HG03565 (cell line): ENCODE measurements at regions not wholly inside any gene's neighbourhood (a gene's known extent, or its start where the extent isn't known, plus 50 kb on each side); places are given as distances from the start of the nearest gene placed in this dataset.

Experiments used
- ATAC-seq: cut with Tn5 transposase; IDR thresholded peaks from one replicate; pipeline ENCODE4 v1.9.1; 2021; ENCODE audit warnings: mild to moderate bottlenecking, moderate library complexity; ENCODE audit not compliant: unreplicated experiment

DNA sequence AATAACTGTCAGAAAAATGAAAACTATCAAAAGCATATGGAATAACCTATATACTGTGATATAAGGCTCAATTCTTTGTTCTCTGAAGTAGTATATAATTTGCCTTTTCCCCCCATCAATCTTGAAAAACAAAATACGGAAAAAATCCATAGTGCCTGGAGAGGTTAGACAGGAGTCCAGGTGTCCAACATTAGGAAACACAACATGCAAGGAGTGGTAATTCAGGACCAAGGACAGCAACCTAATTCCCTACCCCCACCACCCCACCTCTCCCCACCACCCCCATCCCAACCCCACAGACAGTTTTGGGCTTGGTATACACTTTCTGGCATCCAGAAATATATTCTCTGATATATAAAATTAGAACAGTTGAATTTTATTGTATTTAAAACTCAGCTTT is 55.1 kb upstream of the SLC25A26 start:
- ATAC-seq = no peak

DNA sequence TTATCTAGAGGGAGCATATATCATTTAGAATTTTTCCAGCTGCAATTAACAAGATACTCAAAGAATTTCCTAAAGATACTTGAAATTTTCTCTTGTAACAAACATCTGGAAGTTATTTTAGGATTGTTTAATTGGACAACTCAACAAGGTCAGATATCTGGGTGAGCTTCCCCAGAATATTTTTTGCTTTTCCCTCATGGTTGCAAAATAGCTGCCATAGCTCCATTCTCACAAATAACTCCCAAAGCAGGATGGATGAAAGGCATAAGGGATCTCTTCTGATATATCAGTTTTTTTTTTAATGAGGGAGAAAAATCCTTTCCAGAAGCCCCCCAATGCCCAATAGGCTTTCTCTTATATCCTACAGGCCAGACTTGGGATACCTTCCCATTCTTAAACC is 56.6 kb upstream of the SLC25A26 start:
- no peak for ATAC-seq

DNA sequence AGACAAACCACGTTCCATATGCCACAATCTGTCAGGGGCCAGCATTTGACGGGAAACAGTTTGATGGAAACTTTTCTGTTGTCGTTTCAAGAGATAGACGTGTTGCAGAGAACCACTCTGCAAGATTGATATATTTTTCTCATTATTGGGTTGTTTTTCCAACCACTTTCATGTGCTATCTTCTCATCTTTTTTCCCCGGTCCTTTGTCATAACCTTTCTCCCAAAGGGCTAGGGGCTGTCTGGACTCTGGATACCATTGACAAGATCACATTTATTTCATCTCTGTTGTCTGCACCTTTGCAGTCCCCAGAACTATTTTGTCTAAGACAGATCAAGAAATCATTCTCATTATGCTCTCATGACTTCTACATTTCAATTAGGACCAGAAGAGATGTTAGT is 57.6 kb upstream of the SLC25A26 start:
- no peak for ATAC-seq

DNA sequence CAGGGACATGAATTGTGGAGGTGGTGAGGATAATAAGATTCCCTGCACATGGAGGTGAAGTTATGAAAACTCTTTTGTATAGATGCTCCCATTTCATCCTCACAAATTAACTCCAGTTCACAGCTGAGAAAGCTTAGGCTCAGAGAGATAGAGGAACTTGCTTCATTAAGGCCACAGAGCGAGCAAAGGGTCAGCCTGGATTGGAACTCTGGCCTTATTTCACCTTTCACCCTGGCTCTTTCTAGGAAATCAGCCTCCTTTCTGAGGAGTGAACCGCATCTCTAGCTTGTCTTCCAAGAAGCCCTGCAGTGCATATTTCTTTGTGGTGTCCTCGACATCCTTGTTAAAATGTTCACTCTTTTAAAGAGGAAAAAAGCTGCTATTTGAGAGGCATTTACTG is 58.0 kb upstream of the SLC25A26 start:
- ATAC-seq = no peak

DNA sequence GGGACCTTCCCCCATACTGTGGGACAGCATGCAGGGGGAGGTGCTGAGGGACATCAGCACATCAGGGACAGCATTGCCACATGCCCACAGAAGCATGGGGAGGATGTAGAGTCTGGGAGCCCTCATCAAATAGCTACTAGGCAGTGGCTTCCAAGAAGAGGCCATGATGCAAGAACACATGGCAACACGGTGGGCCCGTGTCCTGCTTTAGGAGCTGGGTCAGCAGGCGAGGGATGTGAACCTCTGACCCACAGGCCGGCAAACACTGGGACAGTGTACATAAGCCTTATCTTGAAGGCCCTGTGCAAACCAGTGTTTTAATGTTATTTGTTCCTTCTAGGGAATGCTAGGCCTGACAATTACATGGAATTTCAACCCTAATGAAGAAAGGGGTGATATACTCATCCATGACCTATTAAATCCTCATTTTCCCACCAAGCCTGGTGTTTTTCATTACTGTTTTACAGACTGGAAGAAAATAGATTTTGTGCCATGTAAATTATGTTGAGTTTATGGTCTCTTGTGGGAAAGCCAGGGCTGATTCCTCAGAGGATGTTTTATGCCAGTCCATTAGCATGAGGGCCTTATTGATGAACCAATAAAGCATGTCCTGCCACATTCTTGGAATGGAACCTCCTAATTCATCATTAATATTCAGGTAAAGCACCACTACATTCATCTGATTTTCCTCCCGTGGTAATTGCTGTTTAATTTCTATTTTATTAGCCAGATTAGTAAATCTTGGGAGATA is 61.7 kb upstream of the SLC25A26 start:
- no peak for ATAC-seq

DNA sequence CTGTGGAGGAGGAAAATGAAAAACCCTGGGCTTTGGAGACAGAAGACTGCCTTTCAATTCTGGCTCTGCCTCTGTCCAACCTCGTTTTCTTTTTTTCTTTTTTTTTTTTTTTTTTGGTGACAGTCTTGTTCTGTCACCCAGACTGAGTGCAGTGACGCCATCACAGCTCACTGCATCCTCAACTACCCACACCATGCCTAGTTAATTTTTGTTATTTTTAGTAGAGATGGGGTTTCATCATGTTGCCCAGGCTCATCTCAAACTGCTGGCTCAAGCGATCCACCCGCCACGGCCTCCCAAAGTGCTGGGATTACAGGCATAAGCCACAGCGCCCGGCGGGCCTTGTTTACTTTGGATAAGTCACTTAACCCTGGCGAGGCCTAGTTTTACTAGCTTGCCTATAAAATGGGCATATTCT is 66.3 kb upstream of the SLC25A26 start:
- no peak for ATAC-seq

DNA sequence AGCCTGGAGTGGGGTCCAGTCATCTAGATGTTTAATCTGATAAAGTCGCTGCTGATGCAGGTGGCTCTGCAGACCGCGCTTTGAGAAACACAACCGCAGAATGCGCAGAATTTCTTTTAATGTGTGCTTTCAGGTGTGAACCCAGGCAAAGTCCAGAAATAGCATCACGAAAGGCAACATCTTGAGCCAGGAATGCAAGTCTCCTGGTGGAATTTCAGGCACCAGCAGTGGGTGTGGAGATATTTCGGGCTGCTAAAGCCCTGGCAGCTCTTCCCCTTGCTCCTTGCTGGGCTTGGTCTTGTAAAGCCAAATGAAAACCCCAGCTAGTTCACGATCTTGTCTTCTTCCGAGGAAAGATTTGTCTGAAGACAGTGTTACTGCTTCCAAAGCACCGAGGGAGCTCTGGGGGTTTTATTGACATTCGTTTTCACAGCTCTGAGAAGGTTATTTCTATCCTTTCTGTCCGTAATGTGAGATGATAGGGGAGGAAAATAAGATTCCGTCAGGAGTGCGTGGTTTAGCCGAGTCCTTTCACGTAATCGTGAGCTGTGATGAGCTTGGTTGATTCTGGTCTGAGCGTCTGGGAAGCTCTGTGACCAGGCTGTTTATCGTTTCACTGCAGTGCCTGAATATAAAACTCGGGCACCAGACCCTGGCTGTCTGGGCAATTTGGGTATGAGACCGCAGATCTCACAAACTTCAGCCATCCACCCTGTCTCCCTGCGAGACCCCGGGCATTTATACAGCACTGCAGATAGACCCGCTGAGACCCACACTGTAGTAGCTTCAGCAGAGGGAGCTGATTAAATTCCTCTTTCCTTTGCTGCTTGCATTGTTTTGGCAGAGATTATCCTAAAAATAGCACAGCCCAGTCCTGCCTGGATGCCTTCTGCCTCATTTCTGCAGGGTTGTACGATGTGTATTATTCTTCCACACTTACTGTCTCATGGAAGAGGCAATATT is 67.0 kb upstream of the SLC25A26 start:
- no peak for ATAC-seq

DNA sequence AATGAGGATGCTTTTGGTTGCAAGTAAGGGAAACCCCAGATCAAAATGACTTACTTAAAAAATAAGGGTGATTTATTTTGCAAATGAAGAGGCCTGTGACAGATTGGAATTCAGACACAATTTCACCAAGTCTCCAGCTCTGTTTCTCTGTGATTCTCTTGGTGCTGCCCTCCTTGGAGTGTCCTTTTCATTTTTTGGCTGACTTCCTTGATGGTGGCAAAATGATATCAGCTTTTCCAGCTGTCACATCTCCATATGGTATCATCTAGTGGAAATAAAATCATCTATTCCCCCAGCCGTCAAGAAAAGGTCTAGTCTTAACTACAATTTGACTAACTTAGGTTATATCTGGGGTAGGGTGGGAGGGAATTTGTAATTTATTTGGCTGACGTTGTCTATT is 68.5 kb upstream of the SLC25A26 start:
- no peak for ATAC-seq

DNA sequence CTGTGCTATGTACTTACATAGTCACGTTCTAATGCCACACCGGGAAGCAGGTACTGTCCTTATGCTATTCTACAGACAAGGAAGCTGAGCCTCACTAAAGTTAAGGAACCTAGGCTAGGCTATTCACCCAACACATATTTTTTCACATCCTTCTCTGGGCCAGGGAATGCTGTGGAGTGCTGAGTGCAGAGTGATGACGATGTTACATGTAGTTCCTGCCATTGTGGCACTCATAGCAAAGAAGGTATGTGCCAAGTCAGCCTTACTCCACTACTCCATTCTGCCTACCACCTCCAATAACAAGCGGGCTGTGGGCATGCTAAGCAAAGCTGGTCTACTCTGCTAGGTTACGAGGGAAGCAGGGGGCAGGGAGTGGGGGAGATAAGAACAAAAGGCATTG is 69.8 kb upstream of the SLC25A26 start:
- ATAC-seq = no peak

DNA sequence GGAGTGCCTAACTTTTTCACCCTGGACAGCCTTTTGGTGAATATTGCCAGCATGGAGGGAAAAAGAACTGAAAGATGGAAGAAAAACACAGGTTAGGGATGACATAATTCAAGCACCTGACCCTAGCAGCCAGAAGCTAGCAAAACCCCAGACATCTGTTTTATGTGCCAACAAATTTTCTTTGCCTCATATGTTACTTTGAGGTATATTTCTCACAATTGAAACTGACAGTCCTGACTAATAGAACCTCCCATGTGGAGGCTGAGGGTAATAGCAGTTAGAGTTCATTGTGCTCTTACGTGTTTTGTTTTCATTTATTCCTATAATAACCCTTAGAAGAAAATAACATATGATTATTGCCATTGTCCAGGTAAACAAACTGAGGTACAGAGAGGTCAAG is 71.5 kb upstream of the SLC25A26 start:
- ATAC-seq = no peak

DNA sequence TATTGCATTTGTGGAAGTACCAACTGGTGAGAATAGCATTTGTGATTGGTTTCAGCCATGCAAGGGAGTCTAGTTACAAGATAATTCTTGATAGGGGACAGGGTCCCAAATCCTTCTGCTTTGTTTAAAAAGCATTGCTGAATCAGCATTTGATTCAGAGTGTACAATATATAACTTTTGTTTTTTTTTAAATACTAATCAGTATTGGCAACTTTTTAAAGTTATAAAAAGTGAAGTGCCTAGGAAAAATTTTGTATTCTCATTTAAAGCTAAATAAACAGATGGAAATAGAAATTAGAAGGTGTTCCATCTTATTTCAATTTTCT is 75.4 kb upstream of the SLC25A26 start:
- ATAC-seq = no peak

DNA sequence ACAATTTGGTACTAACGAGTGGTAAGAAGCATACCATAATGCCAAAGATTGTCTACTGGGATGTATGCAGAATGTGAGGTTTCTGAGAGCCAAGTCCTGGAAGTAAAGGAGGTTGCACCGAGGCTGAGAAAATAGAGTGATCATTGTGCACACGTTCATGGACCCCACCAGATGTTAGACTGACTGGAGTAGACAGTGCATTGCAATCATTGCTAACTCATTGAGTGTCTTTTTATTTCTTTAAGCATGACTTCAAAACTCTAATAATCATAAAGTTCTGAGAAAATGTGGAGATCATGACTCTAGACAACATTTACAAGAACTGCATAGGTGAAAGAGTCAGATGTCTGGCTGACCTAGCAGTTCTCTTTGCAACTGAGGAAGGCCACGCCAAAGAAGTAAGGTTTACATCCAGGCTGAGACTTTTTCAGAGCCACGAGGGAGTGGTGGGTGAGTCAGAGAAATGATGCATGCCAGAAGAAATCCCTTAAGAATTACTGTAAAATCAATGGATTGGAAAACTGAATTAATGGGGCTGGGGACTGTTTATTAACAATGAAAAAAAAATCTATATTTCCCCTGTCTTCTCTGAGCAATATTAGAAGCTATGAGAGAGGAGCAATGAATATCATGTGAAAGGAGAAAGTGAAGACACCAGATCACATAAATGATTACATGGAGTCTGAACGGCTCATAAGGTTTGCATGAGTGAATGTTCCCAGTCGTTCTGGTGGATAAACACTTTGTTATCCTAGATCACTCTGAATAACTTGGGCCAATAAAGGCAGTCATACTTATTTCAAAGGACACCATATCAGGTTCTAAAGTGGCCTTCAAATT is 76.0 kb upstream of the SLC25A26 start:
- no peak for ATAC-seq

DNA sequence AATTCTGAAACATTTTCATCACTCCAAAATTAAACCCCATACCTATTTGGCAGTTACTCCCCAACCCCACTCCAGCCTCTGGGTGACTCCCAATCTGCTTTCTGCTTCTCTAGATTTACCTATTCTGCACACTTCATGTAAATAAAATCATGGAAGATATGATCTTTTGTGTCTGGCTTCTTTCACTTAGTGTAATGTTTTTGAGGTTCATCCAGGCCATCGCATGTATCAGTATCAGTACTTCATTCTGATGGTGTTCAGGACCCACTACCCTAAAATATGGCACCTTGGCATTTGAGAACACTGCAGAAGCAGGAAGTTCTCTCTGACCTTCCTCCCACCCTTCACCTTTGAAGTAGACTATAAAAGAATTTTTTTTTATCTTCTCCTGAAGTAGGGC is 78.7 kb upstream of the SLC25A26 start:
- no peak for ATAC-seq

DNA sequence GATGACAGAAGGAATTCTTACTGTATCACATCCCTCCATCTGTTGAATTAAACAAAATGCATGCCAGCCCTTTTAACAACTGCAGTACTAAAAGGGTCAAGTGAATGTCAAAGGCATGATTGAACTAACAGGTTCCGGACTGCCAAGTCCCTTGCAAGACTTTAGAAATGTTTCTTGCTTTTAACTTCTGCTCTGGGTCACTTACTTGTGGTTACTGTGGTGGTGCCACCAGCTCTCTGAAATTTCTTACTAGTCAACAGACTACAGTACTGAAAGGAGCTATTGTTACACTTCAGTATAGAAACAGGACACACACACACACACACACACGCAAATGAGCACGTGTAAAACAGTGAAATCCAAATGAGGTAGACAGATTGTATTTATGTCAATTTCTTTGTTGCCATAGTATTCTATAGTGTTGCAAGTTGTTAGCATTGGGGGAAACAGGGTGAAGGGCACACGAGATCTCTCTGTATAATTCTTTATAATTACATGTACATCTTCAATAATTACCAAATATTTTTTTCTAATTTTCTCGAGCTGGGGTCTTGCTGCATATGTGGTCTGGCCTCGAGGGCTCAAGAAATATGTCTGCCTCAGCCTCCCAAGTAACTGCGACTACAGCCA is 79.9 kb upstream of the SLC25A26 start:
- ATAC-seq = peak; percentile 76

DNA sequence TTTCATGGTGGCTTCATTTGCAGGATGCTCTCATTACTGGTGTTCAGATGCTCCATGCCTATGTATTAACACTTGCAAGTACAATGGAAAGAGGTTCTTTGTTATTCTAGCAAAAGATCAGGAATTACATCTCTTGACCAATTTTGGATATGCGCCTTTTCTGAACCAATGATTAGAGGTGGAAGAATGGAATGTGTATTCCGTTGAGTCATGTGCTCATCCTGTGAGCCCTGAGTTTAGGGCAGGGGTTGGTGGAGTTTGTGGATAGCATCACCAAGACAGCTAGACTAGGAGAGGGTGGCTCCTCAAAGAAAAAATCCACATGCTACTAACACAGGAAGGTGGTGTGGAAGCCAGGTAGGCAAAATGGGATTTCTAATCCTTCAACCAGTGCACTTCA is 80.7 kb upstream of the SLC25A26 start:
- ATAC-seq = no peak

DNA sequence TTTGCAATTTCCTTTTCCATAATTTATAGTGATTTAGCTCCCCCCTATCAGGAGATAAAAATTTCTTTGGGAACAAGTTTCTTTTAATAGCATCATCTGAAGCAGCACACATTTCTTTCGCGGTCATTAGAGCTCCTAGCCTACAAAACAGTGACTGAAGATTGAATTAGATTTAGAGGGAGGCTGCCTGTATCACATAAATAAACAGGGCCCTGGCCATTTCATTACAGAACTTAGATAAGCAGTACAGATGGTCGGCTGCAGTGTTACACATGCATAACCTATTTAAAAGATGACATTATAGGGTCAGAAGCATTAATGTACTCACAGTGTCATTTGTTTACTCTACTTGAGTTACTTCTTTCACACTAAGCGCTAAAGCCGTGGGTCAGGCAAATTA is 81.4 kb upstream of the SLC25A26 start:
- no peak for ATAC-seq

DNA sequence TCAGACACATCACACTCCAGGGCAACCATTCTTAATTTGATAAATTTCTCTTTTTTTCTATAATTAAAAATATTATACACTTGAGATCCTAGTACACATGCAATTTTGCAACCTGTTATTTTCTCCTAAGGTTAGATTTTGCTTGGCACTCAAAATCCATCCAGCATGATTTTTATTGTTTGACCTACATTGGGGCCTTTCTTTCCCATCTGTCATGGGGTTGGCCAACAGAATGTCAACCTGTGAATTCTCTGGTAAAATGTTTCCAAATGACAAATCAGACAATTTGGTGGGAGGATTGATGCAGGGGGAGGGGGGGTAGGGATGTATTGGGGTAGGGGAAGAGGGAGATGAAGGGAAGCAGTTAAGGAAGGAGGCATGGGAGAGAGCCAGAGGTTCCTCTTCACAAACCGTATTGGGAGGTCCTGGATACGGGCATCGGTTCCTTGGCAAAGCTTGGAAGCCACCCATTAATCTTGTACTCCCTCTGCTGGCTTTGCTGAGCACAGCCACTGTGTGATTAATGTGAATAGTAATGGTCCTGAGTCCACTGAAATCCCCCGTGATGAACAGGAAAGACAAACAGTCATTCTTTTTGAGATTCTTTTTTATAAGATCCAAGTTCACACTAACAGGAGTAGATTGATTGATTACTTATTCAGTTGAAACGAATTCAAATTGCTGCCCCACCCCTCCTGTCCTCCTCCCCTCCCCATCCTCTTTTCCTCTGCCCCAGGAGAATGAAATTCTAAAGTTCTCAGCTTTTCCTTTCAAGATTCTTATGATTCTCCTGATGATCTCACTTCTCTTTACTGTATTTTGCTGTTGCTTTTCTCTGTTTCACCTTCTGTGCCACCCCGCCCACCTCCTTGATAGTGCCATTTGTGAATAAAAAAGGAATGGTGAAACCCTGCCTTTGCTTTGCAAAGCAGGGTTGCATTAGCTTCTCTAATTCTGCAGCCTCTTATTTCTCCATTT is 82.2 kb upstream of the SLC25A26 start:
- ATAC-seq = peak; percentile 52

DNA sequence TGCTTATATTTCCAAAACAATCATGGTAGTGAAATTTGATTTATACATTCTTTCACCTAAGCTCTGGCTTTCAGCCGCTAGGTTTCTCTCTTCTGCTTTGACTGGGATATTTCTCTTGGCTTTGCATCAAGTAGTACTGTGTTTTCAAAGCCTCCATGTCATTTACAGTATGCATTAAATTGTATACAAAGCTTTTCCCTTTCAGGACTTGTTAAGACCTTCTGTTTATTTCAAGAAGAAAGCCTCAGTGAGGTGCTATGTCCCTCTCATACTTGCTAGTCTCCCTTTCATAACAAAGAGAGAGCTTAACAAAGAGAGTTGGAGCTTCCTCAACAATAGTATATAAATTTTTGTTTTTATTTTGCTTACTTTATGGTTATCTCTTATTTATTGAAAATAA is 84.2 kb upstream of the SLC25A26 start:
- ATAC-seq = no peak

DNA sequence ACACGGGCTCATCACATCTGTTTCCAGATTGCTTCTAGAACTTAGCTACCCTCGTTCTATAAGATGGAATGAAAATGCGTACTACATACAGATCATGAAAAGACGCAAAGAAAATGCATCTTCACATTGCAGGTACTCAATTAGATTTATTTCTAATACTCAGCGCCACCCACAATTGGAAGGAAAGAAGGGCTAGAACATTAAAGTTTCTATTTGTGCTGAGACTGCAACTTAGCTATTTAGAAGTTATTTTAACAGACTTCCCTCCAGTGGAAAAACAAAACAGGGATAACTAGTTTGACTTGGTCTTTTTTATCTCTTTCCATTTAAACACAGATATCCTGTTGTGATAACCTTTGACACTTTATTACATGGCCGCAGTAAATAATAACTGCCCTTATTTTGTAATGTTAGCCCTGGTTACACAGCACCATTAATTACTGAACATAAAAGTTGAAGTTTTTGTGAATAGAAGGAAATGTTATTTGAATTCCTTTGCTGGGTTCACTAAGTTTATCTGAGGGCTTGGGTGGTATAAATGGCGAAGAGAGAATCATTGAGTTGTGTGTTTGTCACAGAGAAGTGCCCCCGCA is 86.9 kb upstream of the SLC25A26 start:
- no peak for ATAC-seq
